Mesothelial cell of epicardium (in vitro differentiated cells): ENCODE measurements at regions not wholly inside any gene's neighbourhood (a gene's known extent, or its start where the extent isn't known, plus 50 kb on each side); places are given as distances from the start of the nearest gene placed in this dataset.

Source experiments
- DNase-seq, 2 experiments: peaks; one replicate each; pipeline ENCODE4 v3.0.0; 2021; ENCODE audit warnings: low spot score in 2 of 2; ENCODE audit not compliant: unreplicated experiment in 2 of 2
- H3K27ac Mint-ChIP-seq: 2 replicates; pipeline ENCODE4 v1.8.0; 2021; ENCODE audit warnings: mixed read lengths
- H3K27me3 Mint-ChIP-seq: 2 replicates; pipeline ENCODE4 v1.8.0; 2021; ENCODE audit warnings: low read depth, mixed read lengths
- H3K36me3 Mint-ChIP-seq: 2 replicates; pipeline ENCODE4 v1.8.0; 2021; ENCODE audit warnings: mixed read lengths
- H3K4me1 Mint-ChIP-seq: 2 replicates; pipeline ENCODE4 v1.8.0; 2021; ENCODE audit warnings: mixed read lengths
- H3K4me3 Mint-ChIP-seq: 2 replicates; pipeline ENCODE4 v1.8.0; 2021; ENCODE audit warnings: mild to moderate bottlenecking, moderate library complexity, mixed read lengths
- H3K9me3 Mint-ChIP-seq: 2 replicates; pipeline ENCODE4 v1.8.0; 2021; ENCODE audit warnings: mixed read lengths
- CTCF ChIP-seq: fragments of 200-600 bp; sonication (generic); IDR thresholded peaks from one replicate; pipeline ENCODE4 v1.5.0; 2021; ENCODE audit warnings: antibody characterized with exemption; ENCODE audit not compliant: unreplicated experiment

GRCh38 chr2:4168834-4169233 is 465.5 kb downstream of the DCDC2C start:
- DNase-seq, result no peak
- TF ChIP-seq CTCF, result no peak
- Mint-ChIP-seq H3K36me3 (no peaks in the 10 kb centered on the region), H3K27ac (no peak overlapping the region), H3K4me3 (no peak overlapping the region), H3K27me3 (no peaks in the 10 kb centered on the region), H3K9me3 (peaks cover 54% of the 10 kb centered on the region), H3K4me1 (no peaks in the 10 kb centered on the region)

GRCh38 chr2:4174796-4175195 is 471.4 kb downstream of the DCDC2C start:
- Mint-ChIP-seq H3K27ac (no peak overlapping the region), H3K27me3 (no peaks in the 10 kb centered on the region), H3K4me3 (no peak overlapping the region), H3K36me3 (peaks cover 1% of the 10 kb centered on the region), H3K4me1 (no peaks in the 10 kb centered on the region), H3K9me3 (peaks cover 49% of the 10 kb centered on the region)
- TF ChIP-seq CTCF, result no peak
- no peak for DNase-seq

- no peak overlapping the region for H3K4me3 Mint-ChIP-seq
- no peak for DNase-seq
- TF ChIP-seq CTCF, result no peak
- no peaks in the 10 kb centered on the region for H3K4me1 Mint-ChIP-seq
- peaks cover 1% of the 10 kb centered on the region for H3K36me3 Mint-ChIP-seq
- peaks cover 53% of the 10 kb centered on the region for H3K9me3 Mint-ChIP-seq
- H3K27me3 Mint-ChIP-seq, result no peaks in the 10 kb centered on the region
- H3K27ac Mint-ChIP-seq, result no peak overlapping the region
Observed at GRCh38 chr2:4175343-4175742, 472.0 kb downstream of the DCDC2C start.

GRCh38 chr2:4180631-4181030 is 477.3 kb downstream of the DCDC2C start:
- Mint-ChIP-seq H3K36me3 (peaks cover 1% of the 10 kb centered on the region), H3K4me1 (no peaks in the 10 kb centered on the region), H3K27ac (no peak overlapping the region), H3K9me3 (peaks cover 54% of the 10 kb centered on the region), H3K4me3 (no peak overlapping the region), H3K27me3 (no peaks in the 10 kb centered on the region)
- no peak for DNase-seq
- TF ChIP-seq CTCF, result no peak

- no peak for TF ChIP-seq CTCF
- H3K9me3 Mint-ChIP-seq, result peaks cover 49% of the 10 kb centered on the region
- H3K27me3 Mint-ChIP-seq, result no peaks in the 10 kb centered on the region
- H3K4me3 Mint-ChIP-seq, result no peak overlapping the region
- peaks cover 1% of the 10 kb centered on the region for H3K36me3 Mint-ChIP-seq
- no peak overlapping the region for H3K27ac Mint-ChIP-seq
- no peak for DNase-seq
- no peaks in the 10 kb centered on the region for H3K4me1 Mint-ChIP-seq
Observed at GRCh38 chr2:4181062-4181461, 477.7 kb downstream of the DCDC2C start.

GRCh38 chr2:4188561-4188960 is 485.2 kb downstream of the DCDC2C start:
- no peak for TF ChIP-seq CTCF
- H3K4me3 Mint-ChIP-seq, result no peak overlapping the region
- no peaks in the 10 kb centered on the region for H3K27me3 Mint-ChIP-seq
- H3K4me1 Mint-ChIP-seq, result no peaks in the 10 kb centered on the region
- DNase-seq, result no peak
- peaks cover 54% of the 10 kb centered on the region for H3K9me3 Mint-ChIP-seq
- no peaks in the 10 kb centered on the region for H3K36me3 Mint-ChIP-seq
- H3K27ac Mint-ChIP-seq, result no peak overlapping the region
